IPS DF 6.9 (cell line): ENCODE measurements at regions not wholly inside any gene's neighbourhood (a gene's known extent, or its start where the extent isn't known, plus 50 kb on each side); places are given as distances from the start of the nearest gene placed in this dataset.
"Not testable (repeated sequence)": the region's sequence is repeated elsewhere in the genome, so short reads cannot be mapped to it uniquely, and the experiment has no call there.

ENCODE experiments used
- DNase-seq: peaks from one replicate; pipeline ENCODE4 v3.0.0-alpha.2; 2013; ENCODE audit warnings: low read depth, low spot score
- H3K27ac ChIP-seq: one replicate; pipeline ENCODE4 v1.5.1; 2013; ENCODE audit warnings: low read length, control low read depth
- H3K27me3 ChIP-seq: 2 replicates; pipeline ENCODE4 v1.6.1; 2013; ENCODE audit warnings: mild to moderate bottlenecking, low read length; ENCODE audit not compliant: control insufficient read depth, insufficient read depth
- H3K36me3 ChIP-seq: 2 replicates; pipeline ENCODE4 v1.6.1; 2013; ENCODE audit warnings: low read length; ENCODE audit not compliant: control insufficient read depth, insufficient read depth
- H3K4me1 ChIP-seq: 2 replicates; pipeline ENCODE4 v1.6.1; 2013; ENCODE audit warnings: low read length; ENCODE audit not compliant: control insufficient read depth, insufficient read depth
- H3K4me3 ChIP-seq: 2 replicates; pipeline ENCODE4 v1.5.1; 2013; ENCODE audit warnings: mild to moderate bottlenecking, low read length
- H3K9me3 ChIP-seq: 2 replicates; pipeline ENCODE4 v1.6.1; 2013; ENCODE audit warnings: low read length, inconsistent platforms; ENCODE audit not compliant: control insufficient read depth, insufficient read depth
- WGBS: extraction: QIAGEN DNeasy Blood & Tissue Kit; methylation state at CpG from one replicate; pipeline ENCODE4 v1.1.7; 2013; ENCODE audit warnings: mixed read lengths, missing lambda C conversion rate; ENCODE audit not compliant: insufficient read length, insufficient coverage; 5-methylcytosine and 5-hydroxymethylcytosine counted together

GRCh38 chr15:96165775-96166174 lies 164.7 kb upstream of the NR2F2 start:
- Histone ChIP-seq H3K4me1 (no peaks in the 10 kb centered on the region), H3K27ac (no peak overlapping the region), H3K27me3 (no peaks in the 10 kb centered on the region), H3K9me3 (no peaks in the 10 kb centered on the region), H3K4me3 (no peak overlapping the region), H3K36me3 (no peaks in the 10 kb centered on the region)
- no peak for DNase-seq
- WGBS = no CpG with 5 or more reads among the region's 2 CpGs

- Histone ChIP-seq H3K9me3 (no peaks in the 10 kb centered on the region), H3K27me3 (no peaks in the 10 kb centered on the region), H3K27ac (no peak overlapping the region), H3K4me3 (no peak overlapping the region), H3K36me3 (no peaks in the 10 kb centered on the region), H3K4me1 (no peaks in the 10 kb centered on the region; the same call in 1 of the 2 replicates)
- DNase-seq = no peak
- no CpG with 5 or more reads among the region's 15 CpGs for WGBS
Observed at GRCh38 chr15:96166223-96167200, 164.0 kb upstream of the NR2F2 start.

- H3K4me3 ChIP-seq, H3K27ac ChIP-seq, H3K27me3 ChIP-seq, H3K9me3 ChIP-seq, DNase-seq, H3K4me1 ChIP-seq, H3K36me3 ChIP-seq: not testable (repeated sequence)
- no CpG with 5 or more reads among the region's 2 CpGs for WGBS
Observed at GRCh38 chr15:96170616-96170978, 159.9 kb upstream of the NR2F2 start.

- H3K4me3 ChIP-seq = no peak overlapping the region
- no peak overlapping the region for H3K27ac ChIP-seq
- no peaks in the 10 kb centered on the region for H3K27me3 ChIP-seq
- no peak for DNase-seq
- no CpG with 5 or more reads among the region's 14 CpGs for WGBS
- H3K4me1 ChIP-seq = peaks cover 4% of the 10 kb centered on the region; the same call in 1 of the 2 replicates
- no peaks in the 10 kb centered on the region for H3K9me3 ChIP-seq
- no peaks in the 10 kb centered on the region for H3K36me3 ChIP-seq
Observed at GRCh38 chr15:96170979-96171739, 159.3 kb upstream of the NR2F2 start.

GRCh38 chr15:96171853-96172296 lies 158.6 kb upstream of the NR2F2 start:
- no peaks in the 10 kb centered on the region for H3K36me3 ChIP-seq
- H3K4me3 ChIP-seq = no peak overlapping the region
- no CpG with 5 or more reads among the region's 5 CpGs for WGBS
- H3K27me3 ChIP-seq = no peaks in the 10 kb centered on the region
- H3K4me1 ChIP-seq = peaks cover 4% of the 10 kb centered on the region; the same call in 1 of the 2 replicates
- no peaks in the 10 kb centered on the region for H3K9me3 ChIP-seq
- no peak for DNase-seq
- no peak overlapping the region for H3K27ac ChIP-seq

- Histone ChIP-seq H3K27me3 (no peaks in the 10 kb centered on the region), H3K4me1 (peaks cover 4% of the 10 kb centered on the region; the same call in 1 of the 2 replicates), H3K4me3 (no peak overlapping the region), H3K27ac (no peak overlapping the region), H3K36me3 (no peaks in the 10 kb centered on the region), H3K9me3 (no peaks in the 10 kb centered on the region)
- no CpG with 5 or more reads among the region's 6 CpGs for WGBS
- DNase-seq = no peak
Observed at GRCh38 chr15:96172417-96172816, 158.1 kb upstream of the NR2F2 start.

- Histone ChIP-seq H3K4me1 (peaks cover 4% of the 10 kb centered on the region; the same call in 1 of the 2 replicates), H3K4me3 (no peak overlapping the region), H3K27ac (no peak overlapping the region), H3K27me3 (no peaks in the 10 kb centered on the region), H3K36me3 (no peaks in the 10 kb centered on the region), H3K9me3 (no peaks in the 10 kb centered on the region)
- DNase-seq = no peak
- WGBS = no CpG with 5 or more reads among the region's 4 CpGs
Observed at GRCh38 chr15:96176831-96177230, 153.7 kb upstream of the NR2F2 start.

GRCh38 chr15:96177279-96177678 lies 153.2 kb upstream of the NR2F2 start:
- Histone ChIP-seq H3K36me3 (no peaks in the 10 kb centered on the region), H3K4me3 (no peak overlapping the region), H3K27me3 (no peaks in the 10 kb centered on the region), H3K27ac (no peak overlapping the region), H3K9me3 (no peaks in the 10 kb centered on the region), H3K4me1 (0 out of 2 replicates have a peak, but pooled peaks cover 2% of the 10 kb centered on the region)
- WGBS = no CpG with 5 or more reads among the region's 1 CpG
- no peak for DNase-seq

- 0 out of 2 replicates have a peak, but pooled peaks cover 2% of the 10 kb centered on the region for H3K4me1 ChIP-seq
- H3K9me3 ChIP-seq = no peaks in the 10 kb centered on the region
- no peaks in the 10 kb centered on the region for H3K27me3 ChIP-seq
- no CpG with 5 or more reads among the region's 11 CpGs for WGBS
- H3K36me3 ChIP-seq = no peaks in the 10 kb centered on the region
- no peak overlapping the region for H3K4me3 ChIP-seq
- H3K27ac ChIP-seq = no peak overlapping the region
- DNase-seq = no peak
Observed at GRCh38 chr15:96180087-96180748, 150.3 kb upstream of the NR2F2 start.

GRCh38 chr15:96181217-96181616 lies 149.3 kb upstream of the NR2F2 start:
- H3K4me1 ChIP-seq = 0 out of 2 replicates have a peak, but pooled peaks cover 2% of the 10 kb centered on the region
- no peak overlapping the region for H3K4me3 ChIP-seq
- no peak overlapping the region for H3K27ac ChIP-seq
- H3K9me3 ChIP-seq = no peaks in the 10 kb centered on the region
- no peaks in the 10 kb centered on the region for H3K36me3 ChIP-seq
- no peaks in the 10 kb centered on the region for H3K27me3 ChIP-seq
- no peak for DNase-seq
